ENCODE measurements at regions not wholly inside any gene's neighbourhood (a gene's known extent, or its start where the extent isn't known, plus 50 kb on each side); places are given as distances from the start of the nearest gene placed in this dataset.
"Not testable (repeated sequence)": the region's sequence is repeated elsewhere in the genome, so short reads cannot be mapped to it uniquely, and the experiment has no call there.

DNA sequence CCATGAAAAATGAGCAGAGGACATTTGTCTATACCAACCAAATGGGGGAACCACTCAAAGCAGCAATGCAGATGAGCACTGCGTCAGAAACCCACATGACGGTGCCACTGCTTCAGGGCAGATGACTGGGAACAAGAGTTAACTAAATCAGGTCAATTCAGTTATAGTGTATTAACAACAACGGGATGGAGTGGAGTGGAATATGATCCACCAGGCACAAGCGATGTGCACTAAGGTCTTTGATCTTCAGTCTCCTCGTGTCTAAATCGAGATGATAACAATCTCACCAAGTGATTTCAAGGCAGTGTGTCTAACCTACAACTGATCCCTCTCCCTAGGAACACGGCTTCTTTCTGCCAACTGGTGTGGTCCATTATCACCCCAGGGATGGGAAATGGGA, 269.0 kb downstream of the RAD51AP2 start:
- no peak for DNase-seq

DNA sequence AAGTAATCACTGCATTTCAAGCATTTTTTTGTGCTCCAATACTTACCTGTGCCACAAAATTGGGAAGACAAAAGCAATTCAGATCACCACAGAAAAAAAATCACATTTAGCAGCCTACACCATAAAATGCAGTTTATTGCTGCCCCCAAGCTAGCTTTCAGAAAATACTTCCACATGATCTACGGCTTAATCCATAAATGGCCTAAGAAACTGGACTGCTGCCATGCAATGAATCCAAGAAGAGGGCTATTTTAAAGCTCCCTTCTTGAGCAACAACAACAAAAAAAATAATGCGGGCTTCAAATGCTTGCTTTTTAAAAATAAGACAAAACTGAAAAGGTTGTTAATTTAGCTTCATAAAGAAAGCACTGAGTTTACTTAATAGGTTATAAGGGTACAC, 272.3 kb downstream of the RAD51AP2 start:
- DNase-seq = no peak

DNA sequence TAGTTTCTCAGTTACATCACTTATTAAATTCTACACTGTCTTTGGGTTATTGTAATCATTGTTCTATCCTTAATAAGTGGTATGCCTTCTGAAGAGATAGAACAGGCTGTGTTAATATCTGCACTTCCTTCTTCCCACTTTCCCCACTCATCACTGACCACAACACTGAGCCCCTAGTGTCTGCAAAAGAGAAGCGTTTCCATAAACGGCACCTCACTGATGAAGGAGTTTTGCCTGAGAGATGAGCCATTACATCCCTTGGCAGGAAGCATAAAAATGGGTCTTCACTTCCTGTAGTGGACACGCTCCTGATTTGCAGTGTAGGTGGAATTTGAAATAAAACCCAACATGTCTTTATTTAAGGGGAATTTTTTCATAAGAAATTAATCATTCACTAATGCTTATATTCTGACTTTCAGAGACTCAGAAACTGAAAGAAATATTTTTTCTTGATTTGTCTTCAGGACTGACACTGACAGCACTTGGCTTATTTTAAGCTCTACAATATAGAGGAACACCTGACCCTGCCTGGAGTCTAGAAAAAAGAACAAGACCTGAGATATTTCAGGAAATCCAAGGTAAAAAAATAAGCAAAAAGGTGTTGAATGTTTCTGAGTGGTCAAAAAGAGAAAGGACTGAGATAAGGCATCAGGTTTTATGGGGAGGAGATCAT, 275.3 kb downstream of the RAD51AP2 start:
- no peak for DNase-seq

DNA sequence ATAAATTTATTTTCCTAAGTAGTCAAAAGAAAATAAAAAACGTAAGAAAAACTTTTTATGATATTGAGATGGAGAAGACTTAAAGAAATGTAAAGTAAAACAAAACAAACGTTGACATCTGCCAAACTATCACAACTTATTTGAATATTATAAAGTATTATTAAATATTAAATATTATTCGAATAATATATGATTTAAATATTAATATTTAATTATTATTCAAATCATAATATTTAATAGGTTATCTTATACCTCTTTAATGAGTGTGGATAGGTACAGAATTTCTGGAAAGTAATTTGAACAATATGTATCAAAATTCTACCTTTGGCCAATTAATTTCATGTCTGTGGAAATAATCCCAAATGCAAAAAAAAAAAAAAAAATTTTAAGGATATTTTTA, 278.7 kb downstream of the RAD51AP2 start:
- no peak for DNase-seq

DNA sequence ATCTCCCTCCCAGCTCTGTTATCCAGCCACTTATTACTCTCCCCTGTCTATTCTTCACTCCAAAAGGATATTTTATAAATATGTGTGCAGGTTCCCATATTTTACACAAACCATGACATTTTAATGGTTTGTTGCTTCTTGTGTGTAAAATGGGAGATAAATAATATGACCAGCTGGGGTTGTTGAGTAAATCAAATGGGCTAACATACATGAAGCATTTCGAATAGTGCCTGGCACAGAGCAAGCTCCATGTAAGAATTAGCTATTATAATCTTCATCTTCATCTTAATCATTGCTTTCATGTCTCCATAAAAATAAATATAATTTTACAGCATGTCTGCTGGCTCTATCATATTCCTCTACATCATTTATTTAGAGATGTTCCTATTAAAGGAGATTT, 283.1 kb downstream of the RAD51AP2 start:
- DNase-seq = no peak

DNA sequence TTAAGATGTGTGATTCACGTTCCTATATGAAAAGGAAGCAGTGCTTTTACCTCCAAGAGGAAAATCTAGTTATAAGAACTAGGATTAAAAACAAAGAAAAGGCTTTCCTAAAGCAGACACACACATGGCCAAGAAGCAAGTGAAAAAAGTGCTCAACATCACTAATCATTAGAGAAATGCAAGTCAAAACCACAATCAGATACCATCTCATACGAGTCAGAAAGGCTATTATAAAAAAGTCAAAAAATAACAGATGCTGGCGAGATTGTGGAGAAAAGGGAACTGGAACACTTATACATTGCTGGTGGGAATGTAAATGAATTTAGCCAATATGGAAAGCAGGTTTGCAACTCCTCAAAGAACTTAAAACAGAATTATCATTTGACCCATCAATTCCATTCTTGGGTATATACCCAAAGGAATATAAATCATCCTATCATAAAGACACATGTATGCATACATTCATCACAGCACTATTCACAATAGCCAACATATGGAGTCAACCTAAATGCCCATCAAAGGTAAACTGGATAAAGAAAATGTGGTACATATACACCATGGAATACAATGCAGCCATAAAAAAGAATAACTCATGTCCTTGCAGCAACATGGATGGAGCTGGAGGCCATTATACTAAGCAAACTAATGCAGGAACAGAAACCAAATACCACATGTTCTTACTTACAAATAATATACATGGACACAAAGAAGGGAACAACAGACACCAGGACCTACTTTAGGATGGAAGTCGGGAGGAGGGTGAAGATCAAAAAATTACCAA, 285.3 kb downstream of the RAD51AP2 start:
- no peak for DNase-seq

DNA sequence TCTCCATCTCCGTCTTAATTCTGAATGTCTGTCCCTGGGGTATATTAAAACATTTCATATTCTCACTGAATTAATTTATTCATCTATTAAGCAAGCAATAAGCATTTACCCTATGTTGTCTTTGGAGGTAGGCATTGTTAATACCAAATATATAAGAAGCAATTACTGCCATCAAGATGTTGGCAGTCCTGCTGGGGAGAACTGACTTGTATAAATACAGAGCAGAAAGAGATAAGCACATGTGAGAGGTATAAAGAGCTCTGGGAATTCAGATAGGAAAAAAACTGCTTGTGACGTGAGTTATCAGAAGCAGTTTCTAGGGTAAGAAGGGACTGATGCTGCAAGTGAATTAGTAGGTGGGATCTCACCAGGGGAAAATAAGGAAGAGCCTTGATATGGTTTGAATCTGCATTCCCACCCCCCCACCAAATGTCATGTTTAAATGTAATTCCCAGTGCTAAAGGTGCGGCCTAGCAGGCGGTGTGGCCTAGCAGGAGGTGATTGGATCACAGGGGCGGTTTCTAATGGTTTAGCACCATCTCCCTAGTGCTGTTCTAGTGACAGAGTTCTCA, 286.8 kb downstream of the RAD51AP2 start:
- no peak for DNase-seq

DNA sequence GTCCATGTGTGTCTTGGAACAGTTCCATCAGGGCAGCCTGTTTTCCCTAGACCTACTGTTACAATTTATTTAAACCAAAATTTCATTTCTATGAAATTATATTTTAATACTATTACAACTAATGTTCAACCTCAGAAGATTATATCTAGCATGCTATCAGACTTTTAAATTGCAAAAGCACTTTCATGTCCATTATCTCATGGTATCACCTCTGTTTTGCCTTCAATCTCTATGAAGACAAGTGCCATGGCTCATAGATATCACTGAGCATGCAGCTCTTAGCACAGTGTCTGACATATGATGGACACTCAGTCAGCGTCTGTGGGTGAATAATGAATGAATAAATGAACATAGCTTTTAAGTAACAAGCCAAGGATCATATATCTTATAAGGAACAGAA, 288.8 kb downstream of the RAD51AP2 start:
- DNase-seq = no peak

DNA sequence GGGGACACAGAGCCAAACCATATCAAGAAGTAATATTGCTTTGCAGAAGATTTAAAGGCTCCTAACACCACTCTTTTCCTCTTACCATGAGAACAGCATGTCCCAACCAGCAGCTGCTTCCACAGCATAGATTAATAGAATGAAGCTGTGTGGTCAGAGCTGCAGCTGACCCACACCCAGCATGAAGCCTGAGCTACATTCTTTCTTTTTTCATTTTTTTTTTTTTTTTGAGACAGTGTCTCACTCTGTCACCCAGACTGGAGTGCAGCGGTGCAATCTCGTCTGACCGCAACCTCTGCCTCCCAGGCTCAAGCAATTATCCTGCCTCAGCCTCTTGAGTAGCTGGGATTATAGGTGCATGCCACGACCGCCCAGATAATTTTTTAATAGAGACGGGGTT, 289.8 kb downstream of the RAD51AP2 start:
- no peak for DNase-seq

DNA sequence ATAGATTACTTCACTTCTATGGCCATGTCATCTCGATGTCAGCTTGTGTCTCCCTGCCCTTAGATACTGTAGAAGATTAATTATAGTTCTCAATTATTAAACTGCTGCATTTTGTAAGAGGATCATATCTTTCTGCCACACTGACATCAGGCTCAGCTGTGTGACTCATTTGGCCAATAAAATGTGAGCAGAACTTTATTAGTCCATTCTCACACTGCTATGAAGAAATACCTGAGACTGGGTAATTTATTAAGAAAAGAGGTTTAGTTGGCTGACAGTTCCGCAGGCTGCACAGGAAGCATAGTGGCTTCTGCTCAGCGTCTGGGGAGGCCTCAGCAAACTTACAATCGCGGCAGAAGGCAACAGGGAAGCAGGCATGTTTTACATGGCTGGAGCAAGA, 290.4 kb downstream of the RAD51AP2 start:
- DNase-seq = no peak

DNA sequence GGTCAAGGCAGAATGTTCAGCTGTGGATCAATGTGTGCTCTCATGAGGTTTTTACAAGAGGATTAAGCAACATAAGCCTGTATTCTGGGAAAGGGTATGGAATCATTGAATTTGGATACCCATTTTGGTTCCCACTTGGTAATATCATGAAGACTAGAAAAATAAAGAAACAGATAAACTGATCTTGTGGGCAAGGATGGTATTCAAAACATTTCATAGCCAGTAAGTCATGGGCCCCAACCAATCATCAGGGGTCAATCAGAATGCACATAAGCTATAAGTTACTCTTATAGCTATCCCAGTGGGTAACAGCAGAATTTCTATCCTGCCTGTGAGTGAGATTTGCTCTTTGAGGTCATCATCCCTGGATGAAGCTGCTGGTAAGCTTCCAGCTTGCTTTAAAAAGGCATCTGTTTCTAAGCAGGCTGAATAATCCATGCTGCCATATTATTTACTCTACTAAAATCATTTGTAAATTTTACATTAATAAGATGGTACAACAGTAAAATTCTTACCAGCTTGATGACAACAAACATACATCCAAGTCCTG, 291.2 kb downstream of the RAD51AP2 start:
- no peak for DNase-seq

DNA sequence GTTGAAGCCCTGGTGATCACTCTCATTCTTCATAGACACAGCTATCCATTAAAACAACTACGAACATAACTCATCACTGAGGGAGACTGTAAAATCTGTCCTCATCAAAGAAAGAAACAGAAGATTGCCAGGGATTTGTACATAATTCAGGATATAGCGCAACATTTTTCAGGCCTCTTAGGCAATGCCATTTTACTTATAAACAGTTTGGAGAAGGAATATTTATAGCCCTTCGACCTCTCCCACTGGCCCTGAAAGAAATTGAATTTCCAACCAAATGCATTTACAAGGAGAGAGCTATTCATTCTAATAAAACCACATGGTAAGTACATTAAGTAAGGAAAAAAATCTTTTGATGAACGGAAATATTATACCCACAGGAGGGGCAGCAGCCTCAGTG, 295.0 kb downstream of the RAD51AP2 start:
- DNase-seq = no peak

DNA sequence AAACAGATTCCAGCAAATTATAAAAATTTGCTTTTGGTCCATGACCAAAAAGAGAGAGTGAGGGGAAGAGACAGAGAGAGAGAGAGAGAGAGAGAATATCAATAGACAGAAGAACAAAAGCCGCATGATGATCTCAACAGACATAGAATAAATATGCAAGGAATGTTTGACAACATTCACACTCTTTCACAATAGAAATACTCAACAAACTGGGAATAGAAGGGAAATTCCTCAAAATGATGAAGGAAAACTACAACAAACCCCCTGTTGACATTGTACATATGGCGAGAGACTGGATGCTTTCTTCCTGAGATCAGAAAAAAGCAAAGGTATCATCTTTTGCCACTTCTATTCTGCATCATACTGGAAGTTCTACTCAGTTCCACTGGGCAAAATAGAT, 309.7 kb downstream of the RAD51AP2 start:
- DNase-seq = no peak

DNA sequence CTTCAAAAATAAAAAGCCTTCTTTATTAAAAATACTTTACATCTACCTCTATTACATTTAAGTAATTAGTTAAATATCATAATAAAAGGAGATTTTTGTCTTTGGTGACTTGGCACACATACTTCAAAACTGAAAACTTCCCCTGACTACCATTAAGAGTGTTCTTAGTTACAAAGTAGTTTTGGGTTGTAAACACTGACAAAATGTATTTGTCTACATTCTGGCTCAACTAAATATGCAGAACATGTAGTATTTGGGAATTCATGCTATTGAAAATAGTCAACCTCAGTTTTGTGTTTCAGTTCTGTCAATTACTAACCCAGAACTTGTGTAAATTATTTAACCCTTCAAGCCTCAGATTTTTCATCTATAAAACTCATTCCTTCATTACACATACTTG, 311.5 kb downstream of the RAD51AP2 start:
- DNase-seq = no peak

DNA sequence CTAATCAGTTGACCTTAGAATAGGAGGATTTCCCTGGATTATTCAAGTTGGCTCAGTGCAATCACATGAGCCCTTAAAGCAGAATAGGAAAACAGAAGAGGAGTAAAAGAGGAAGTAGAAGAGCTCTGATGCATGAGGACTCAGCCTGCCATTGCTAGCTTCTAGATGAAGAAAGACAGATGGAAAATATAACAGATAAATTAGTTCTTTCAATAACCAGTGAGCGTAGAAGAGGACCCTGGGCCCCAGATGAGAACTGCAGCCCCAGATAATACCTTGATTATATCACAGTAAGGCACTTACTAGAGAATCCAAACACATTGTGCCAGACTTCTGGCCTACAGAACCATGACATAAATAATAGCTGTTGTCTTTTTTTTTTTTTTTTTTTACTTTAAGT, 314.0 kb downstream of the RAD51AP2 start:
- DNase-seq = not testable (repeated sequence)

DNA sequence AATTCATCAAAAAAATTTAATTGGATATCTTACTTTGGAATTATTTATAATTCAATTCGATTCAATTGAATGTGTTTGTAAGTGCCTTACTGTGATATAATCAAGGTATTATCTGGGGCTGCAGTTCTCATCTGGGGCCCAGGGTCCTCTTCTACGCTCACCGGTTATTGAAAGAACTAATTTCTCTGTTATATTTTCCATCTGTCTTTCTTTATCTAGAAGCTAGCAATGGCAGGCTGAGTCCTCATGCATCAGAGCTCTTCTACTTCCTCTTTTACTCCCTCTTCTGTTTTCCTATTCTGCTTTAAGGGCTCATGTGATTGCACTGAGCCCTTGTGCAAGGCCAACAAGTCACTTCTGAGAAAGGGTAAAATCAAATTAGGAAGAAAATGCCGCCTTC, 315.6 kb downstream of the RAD51AP2 start:
- not testable (repeated sequence) for DNase-seq

DNA sequence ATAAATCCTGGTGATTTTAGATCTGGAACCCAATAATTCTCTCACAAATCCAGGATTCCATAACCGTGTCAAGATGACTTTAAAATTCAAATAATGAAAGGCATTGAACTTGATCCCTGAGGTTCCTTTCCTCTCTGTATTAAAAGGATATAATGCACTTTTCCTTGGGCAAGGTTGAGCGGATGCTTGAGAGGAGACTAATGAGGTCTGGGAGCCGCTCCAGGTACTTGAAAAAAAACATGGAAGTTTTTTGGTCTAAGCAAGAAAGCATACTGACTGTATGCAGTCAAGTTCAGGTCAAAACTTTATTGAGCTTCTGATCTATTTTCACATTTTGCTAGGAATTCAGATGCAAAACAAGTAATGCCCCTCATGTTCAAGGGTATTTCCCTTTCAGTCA, 318.5 kb downstream of the RAD51AP2 start:
- DNase-seq = no peak

DNA sequence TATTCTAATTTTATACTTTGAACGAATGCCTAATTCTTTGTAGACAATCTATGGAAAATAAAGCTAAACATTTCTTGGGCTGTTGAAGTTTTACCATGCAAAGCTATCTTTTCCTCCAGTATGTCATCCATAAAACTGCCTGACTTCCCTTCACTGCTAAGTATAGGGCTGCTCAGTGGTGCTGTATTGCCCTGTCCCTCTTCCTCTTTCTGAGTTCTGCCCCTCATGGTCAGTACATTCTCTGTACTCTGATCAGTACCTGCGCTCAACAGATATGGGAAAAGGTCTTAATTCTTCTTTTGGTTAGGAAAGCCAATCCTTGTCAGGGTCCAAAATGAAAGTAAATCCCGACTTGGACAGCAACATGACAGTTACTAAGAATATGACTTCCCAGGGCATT, 321.9 kb downstream of the RAD51AP2 start:
- no peak for DNase-seq

DNA sequence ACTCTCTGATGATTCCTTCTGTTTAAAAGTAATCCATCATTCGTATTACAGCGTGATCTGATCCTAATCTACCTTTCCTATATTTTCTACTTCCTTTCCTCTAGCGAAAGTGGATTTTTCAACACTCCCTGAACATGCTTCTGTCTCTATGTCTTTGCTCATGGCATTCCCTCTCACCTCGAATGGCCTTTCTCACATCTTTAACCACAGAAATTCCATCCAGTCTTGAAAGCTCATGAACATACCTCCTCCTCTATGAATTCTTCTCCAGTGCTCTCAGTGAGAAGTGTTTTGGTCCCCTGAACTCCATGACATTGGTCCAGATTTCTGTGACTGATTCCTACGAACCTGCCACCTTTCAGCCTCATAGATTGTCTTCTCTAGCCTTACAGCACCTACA, 323.2 kb downstream of the RAD51AP2 start:
- no peak for DNase-seq

DNA sequence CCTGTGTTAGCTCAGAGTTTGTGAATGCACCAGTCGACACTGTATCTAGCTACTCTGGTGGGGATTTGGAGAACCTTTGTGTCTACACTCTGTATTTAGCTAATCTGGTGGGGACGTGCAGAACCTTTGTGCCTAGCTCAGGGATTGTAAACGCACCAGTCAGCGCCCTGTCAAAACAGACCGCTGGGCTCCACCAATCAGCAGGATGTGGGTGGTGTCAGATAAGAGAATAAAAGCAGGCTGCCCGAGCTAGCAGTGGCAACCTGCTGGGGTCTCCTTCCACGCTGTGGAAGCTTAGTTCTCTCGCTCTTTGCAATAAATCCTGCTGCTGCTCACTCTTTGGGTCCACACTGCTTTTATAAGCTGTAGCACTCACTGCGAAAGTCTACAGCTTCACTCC, 324.2 kb downstream of the RAD51AP2 start:
- DNase-seq = no peak

DNA sequence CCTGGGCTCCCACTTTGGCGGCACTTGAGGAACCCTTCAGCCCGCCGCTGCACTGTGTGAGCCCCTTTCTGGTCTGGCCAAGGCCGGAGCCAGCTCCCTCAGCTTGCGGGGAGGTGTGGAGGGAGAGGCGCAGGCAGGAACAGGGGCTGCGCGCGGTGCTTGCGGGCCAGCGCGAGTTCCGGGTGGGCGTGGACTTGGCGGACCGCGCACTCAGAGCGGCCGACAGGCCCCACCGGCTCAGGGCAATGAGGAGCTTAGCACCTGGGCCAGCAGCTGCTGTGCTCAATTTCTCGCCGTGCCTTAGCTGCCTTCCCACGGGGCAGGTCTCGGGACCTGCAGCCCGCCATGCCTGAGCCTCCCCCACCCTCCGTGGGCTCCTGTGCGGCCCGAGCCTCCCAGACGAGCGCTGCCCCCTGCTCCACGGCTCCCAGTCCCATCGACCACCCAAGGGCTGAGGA, 324.8 kb downstream of the RAD51AP2 start:
- DNase-seq = not testable (repeated sequence)

DNA sequence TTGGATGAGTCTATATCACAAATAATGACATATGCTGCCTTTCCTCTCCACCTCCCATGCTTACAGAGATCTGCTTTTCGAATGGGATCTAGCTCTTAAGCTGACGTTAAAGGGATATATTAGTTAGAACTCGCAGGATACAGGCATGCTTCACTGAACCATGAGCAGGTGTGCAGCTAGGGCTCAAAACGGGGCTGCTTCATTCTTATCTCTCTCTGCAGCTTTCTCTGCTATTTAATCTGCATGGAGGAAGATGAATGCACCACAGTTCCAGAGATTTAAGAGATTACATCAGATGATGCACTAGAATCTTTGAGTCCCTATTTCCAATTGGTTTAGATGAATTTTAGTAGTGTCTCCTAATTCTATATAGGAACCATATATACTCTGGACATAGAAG, 327.0 kb downstream of the RAD51AP2 start:
- no peak for DNase-seq

DNA sequence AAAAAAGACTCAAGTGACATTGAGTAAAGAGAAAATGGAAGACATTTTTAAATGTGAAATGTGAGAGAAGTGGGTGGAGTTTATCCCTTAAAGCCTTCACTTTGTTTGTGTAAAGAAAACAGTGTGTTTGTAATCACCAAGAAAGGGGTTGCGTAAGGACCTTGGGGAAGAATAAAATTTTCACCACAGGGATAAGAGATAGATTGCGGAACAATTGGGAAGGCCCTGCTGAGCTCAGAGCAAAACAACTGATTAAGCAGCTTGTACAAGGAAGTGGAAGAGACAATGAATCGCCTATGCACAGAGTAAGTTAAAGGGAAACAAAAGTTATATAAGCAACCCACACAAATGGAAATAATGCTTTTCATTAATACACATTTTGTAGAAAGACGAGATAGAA, 327.7 kb downstream of the RAD51AP2 start:
- DNase-seq = no peak

DNA sequence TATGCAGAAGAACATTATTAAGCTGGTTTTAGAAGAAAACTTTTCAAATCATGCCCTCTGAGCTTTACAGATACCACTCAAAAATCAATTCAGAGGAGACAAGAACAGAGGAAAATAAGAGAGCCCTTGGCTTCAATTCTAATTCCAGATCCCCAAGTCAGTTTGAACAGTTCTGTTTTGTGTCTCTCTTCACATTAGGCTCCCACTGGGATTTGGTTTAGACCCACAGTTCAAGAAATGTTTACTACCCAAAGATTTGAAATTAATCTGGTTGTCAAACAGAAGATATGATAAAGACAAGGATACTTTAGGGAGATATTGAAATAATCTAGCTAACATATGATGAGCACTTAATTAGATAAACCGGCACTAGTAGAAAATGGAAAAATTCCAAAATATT, 329.5 kb downstream of the RAD51AP2 start:
- no peak for DNase-seq

All from activated T-cell treated with anti-CD3 and anti-CD28 coated beads, Interleukin-2, amount 50 U/mL, for 48 hours (primary cell).